ENCODE measurements at regions not wholly inside any gene's neighbourhood (a gene's known extent, or its start where the extent isn't known, plus 50 kb on each side); places are given as distances from the start of the nearest gene placed in this dataset.

DNA sequence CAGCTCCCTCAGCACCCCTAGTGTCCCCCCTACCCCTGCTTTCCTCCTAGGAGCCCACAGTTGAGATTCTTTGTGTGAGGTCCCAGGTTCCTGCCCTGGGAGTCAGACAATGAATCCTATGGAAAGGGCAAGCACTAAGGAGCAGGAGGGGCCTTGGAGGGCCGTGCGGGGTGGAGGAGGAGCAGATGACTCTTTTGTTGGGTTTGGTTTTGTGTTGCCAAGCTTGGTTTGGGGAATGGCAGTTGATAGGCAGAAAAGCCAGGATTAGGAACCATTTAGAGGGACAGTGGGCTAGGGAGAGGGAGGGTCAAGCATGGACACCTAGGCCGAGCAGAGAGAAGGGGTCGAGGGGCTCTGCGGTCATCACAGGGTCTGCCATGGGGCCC, 61.6 kb upstream of the SPTLC1 start:
- no peak for TF ChIP-seq CTCF (conservative IDR thresholded peaks at IDR 0.05; ENCODE audit: low read depth, low read length)
- no peak for TF ChIP-seq EZH2 (IDR thresholded peaks at IDR 0.05; ENCODE audit: low read length, unreplicated experiment)
- no peak for TF ChIP-seq EZH2phosphoT487 (IDR thresholded peaks at IDR 0.05; ENCODE audit: borderline replicate concordance, low read length)
